ENCODE measurements at regions not wholly inside any gene's neighbourhood (a gene's known extent, or its start where the extent isn't known, plus 50 kb on each side); places are given as distances from the start of the nearest gene placed in this dataset.

GRCh38 chr7:46224363-46224762 lies 303.3 kb upstream of the IGFBP3 start:
- intact Hi-C loops (cut with DNase I; ENCODE audit: low total_unique reads), result no loop called here
- no peak for DNase-seq (ENCODE audit: low spot score in 2 of 2)
- H3K4me3 ChIP-seq (ENCODE audit: low read depth, poor library complexity, severe bottlenecking), result no peak overlapping the region
- WGBS, 2 donors, result 56 to 64% methylated on average over 5 of the region's 5 CpGs
- TF ChIP-seq POLR2A (IDR thresholded peaks at IDR 0.05) (no peak), CTCF (IDR thresholded peaks at IDR 0.05) (no peak)

GRCh38 chr7:46220066-46220630 lies 299.1 kb upstream of the IGFBP3 start:
- WGBS, 2 donors, result 44 to 50% methylated on average over 7 of the region's 7 CpGs
- no peak overlapping the region for H3K4me3 ChIP-seq (ENCODE audit: low read depth, poor library complexity, severe bottlenecking)
- peak; percentile 57 to 88 for DNase-seq (ENCODE audit: low spot score in 2 of 2)
- intact Hi-C loops (cut with DNase I; ENCODE audit: low total_unique reads), result no loop called here
- TF ChIP-seq POLR2A (IDR thresholded peaks at IDR 0.05) (no peak), CTCF (IDR thresholded peaks at IDR 0.05) (no peak)

GRCh38 chr7:46218461-46219200 lies 297.6 kb upstream of the IGFBP3 start:
- no peak overlapping the region for H3K4me3 ChIP-seq (ENCODE audit: low read depth, poor library complexity, severe bottlenecking)
- 47 to 51% methylated on average over 9 of the region's 9 CpGs for WGBS, 2 donors
- TF ChIP-seq POLR2A (IDR thresholded peaks at IDR 0.05), result no peak
- TF ChIP-seq CTCF (IDR thresholded peaks at IDR 0.05), result no peak
- intact Hi-C loops (cut with DNase I; ENCODE audit: low total_unique reads), result no loop called here
- no peak for DNase-seq (ENCODE audit: low spot score in 2 of 2)

- TF ChIP-seq CTCF (IDR thresholded peaks at IDR 0.05), result no peak
- no peak for TF ChIP-seq POLR2A (IDR thresholded peaks at IDR 0.05)
- intact Hi-C loops (cut with DNase I; ENCODE audit: low total_unique reads), result no loop called here
- WGBS, 2 donors, result 78 to 84% methylated on average over 14 to 15 of the region's 15 CpGs
- DNase-seq (ENCODE audit: low spot score in 2 of 2), result no peak
- no peak overlapping the region for H3K4me3 ChIP-seq (ENCODE audit: low read depth, poor library complexity, severe bottlenecking)
Observed at GRCh38 chr7:46215987-46216567, 295.0 kb upstream of the IGFBP3 start.

- H3K4me3 ChIP-seq (ENCODE audit: low read depth, poor library complexity, severe bottlenecking), result no peak overlapping the region
- WGBS, 2 donors, result 95 to 96% methylated on average over 1 of the region's 1 CpG
- no peak for DNase-seq (ENCODE audit: low spot score in 2 of 2)
- intact Hi-C loops (cut with DNase I; ENCODE audit: low total_unique reads), result no loop called here
- TF ChIP-seq CTCF (IDR thresholded peaks at IDR 0.05) (no peak), POLR2A (IDR thresholded peaks at IDR 0.05) (no peak)
Observed at GRCh38 chr7:46214526-46214925, 293.5 kb upstream of the IGFBP3 start.
